Prostate gland (tissue), 2 donors: ENCODE measurements at regions not wholly inside any gene's neighbourhood (a gene's known extent, or its start where the extent isn't known, plus 50 kb on each side); places are given as distances from the start of the nearest gene placed in this dataset.

Experiments used
- DNase-seq: peaks from one replicate; pipeline ENCODE4 v3.0.0-alpha.2; 2019; ENCODE audit warnings: low spot score
- H3K27ac ChIP-seq, 2 donors: fragments of 200-600 bp; sonication (generic); 2 replicates each; pipeline ENCODE4 v1.5.1; 2017 to 2019
- H3K27me3 ChIP-seq: fragments of 200-600 bp; sonication (generic); replicated peaks from 2 replicates; pipeline ENCODE4 v1.5.1; 2019; ENCODE audit not compliant: insufficient read depth
- H3K36me3 ChIP-seq, 2 donors: fragments of 200-600 bp; sonication (generic); 1 replicate in 1 of 2; 2 replicates in 1 of 2; pipeline versions ENCODE4 v1.5.1 to v1.8.1; 2017 to 2019
- H3K4me1 ChIP-seq: fragments of 200-600 bp; sonication (generic); replicated peaks from 2 replicates; pipeline ENCODE4 v1.5.1; 2019
- H3K4me3 ChIP-seq, 2 donors: fragments of 200-600 bp; sonication (generic); 2 replicates each; pipeline ENCODE4 v1.5.1; 2017 to 2019
- H3K9me3 ChIP-seq: fragments of 200-600 bp; sonication (generic); 2 replicates; pipeline ENCODE4 v1.5.1; 2017
- CTCF ChIP-seq, 4 experiments: fragments of 200-600 bp in 2 of 4; fragments of 450-650 bp in 2 of 4; sonication (generic) in 2 of 4; IDR thresholded peaks; 1 replicate in 3 of 4; 2 replicates in 1 of 4; pipeline ENCODE4 v1.5.1; 2016 to 2019; ENCODE audit warnings: antibody characterized with exemption in 4 of 4, mild to moderate bottlenecking in 2 of 4, moderate library complexity in 2 of 4
- POLR2A ChIP-seq: fragments of 450-650 bp; IDR thresholded peaks from one replicate; pipeline ENCODE4 v1.6.1; 2016; ENCODE audit warnings: antibody characterized with exemption, mild to moderate bottlenecking
- POLR2AphosphoS5 ChIP-seq: sonication (generic); formaldehyde crosslinking; IDR thresholded peaks from one replicate; pipeline ENCODE4 v1.6.1; 2017; ENCODE audit warnings: antibody characterized with exemption
- WGBS: methylation state at CpG from one replicate; pipeline ENCODE4 v1.1.5; 2018; 5-methylcytosine and 5-hydroxymethylcytosine counted together
- intact Hi-C: fragments of 100-400 bp; cut with DNase I; formaldehyde crosslinking; loops from one replicate; pipeline ENCODE4 v1.14.2; 2022

- Histone ChIP-seq H3K36me3 (no peaks in the 10 kb centered on the region), H3K4me1 (no peaks in the 10 kb centered on the region), H3K27ac (no peak overlapping the region), H3K9me3 (no peaks in the 10 kb centered on the region), H3K4me3 (no peak overlapping the region), H3K27me3 (no peaks in the 10 kb centered on the region)
- no peak for DNase-seq
- intact Hi-C loops, result no loop called here
- WGBS, result 67% methylated on average over 3 of the region's 3 CpGs
- no peak for TF ChIP-seq CTCF (IDR thresholded peaks at IDR 0.05)
- no peak for TF ChIP-seq POLR2A
- no peak for TF ChIP-seq POLR2AphosphoS5
Observed at GRCh38 chr10:91062091-91062490, 141.2 kb upstream of the ANKRD1 start.

- DNase-seq, result no peak
- Histone ChIP-seq H3K27ac (no peak overlapping the region), H3K4me3 (no peak overlapping the region), H3K9me3 (no peaks in the 10 kb centered on the region), H3K27me3 (no peaks in the 10 kb centered on the region), H3K36me3 (no peaks in the 10 kb centered on the region), H3K4me1 (no peaks in the 10 kb centered on the region)
- intact Hi-C loops, result no loop called here
- 97% methylated on average over 1 of the region's 1 CpG for WGBS
- TF ChIP-seq POLR2A, result no peak
- TF ChIP-seq CTCF (IDR thresholded peaks at IDR 0.05), result no peak
- no peak for TF ChIP-seq POLR2AphosphoS5
Observed at GRCh38 chr10:91071786-91072185, 148.7 kb upstream of the PCGF5 start.

- Histone ChIP-seq H3K4me3 (no peak overlapping the region), H3K4me1 (no peaks in the 10 kb centered on the region), H3K27ac (no peak overlapping the region), H3K9me3 (no peaks in the 10 kb centered on the region), H3K27me3 (no peaks in the 10 kb centered on the region), H3K36me3 (no peaks in the 10 kb centered on the region)
- TF ChIP-seq POLR2AphosphoS5 (no peak), POLR2A (no peak), CTCF (IDR thresholded peaks at IDR 0.05) (no peak)
- WGBS, result 60% methylated on average over 4 of the region's 4 CpGs
- no peak for DNase-seq
- intact Hi-C loops, result no loop called here
Observed at GRCh38 chr10:91073286-91073979, 147.0 kb upstream of the PCGF5 start.

- DNase-seq, result no peak
- intact Hi-C loops, result no loop called here
- 55% methylated on average over 7 of the region's 7 CpGs for WGBS
- H3K4me1 ChIP-seq, result no peaks in the 10 kb centered on the region
- no peaks in the 10 kb centered on the region for H3K27me3 ChIP-seq
- no peaks in the 10 kb centered on the region for H3K9me3 ChIP-seq
- H3K4me3 ChIP-seq, result no peak overlapping the region
- H3K27ac ChIP-seq, result peak overlapping the region in 1 of 2 donors; percentile 33
- H3K36me3 ChIP-seq, result no peaks in the 10 kb centered on the region
- no peak for TF ChIP-seq CTCF (IDR thresholded peaks at IDR 0.05)
- no peak for TF ChIP-seq POLR2A
- no peak for TF ChIP-seq POLR2AphosphoS5
Observed at GRCh38 chr10:91076991-91077548, 143.4 kb upstream of the PCGF5 start.

GRCh38 chr10:91077549-91078071 is 142.9 kb upstream of the PCGF5 start:
- Histone ChIP-seq H3K36me3 (no peaks in the 10 kb centered on the region), H3K4me3 (no peak overlapping the region), H3K4me1 (no peaks in the 10 kb centered on the region), H3K27ac (peak overlapping the region in 1 of 2 donors; percentile 33), H3K9me3 (no peaks in the 10 kb centered on the region), H3K27me3 (no peaks in the 10 kb centered on the region)
- TF ChIP-seq POLR2AphosphoS5 (peak; percentile 41), CTCF (IDR thresholded peaks at IDR 0.05) (no peak)
- intact Hi-C loops, result no loop called here
- 22% methylated on average over 8 of the region's 8 CpGs for WGBS
- DNase-seq, result peak; percentile 67
